AG10803 (cell line): ENCODE measurements at regions not wholly inside any gene's neighbourhood (a gene's known extent, or its start where the extent isn't known, plus 50 kb on each side); places are given as distances from the start of the nearest gene placed in this dataset.
"Not testable (repeated sequence)": the region's sequence is repeated elsewhere in the genome, so short reads cannot be mapped to it uniquely, and the experiment has no call there.

Source experiments
- DNase-seq: peaks from one replicate; pipeline ENCODE4 v3.0.0; 2010; ENCODE audit warnings: low read depth
- H3K4me3 ChIP-seq: 2 replicates; pipeline ENCODE4 v1.5.1; 2011; ENCODE audit warnings: mild to moderate bottlenecking, low read length, control low read depth
- CTCF ChIP-seq: conservative IDR thresholded peaks from 2 replicates; pipeline ENCODE4 v1.5.1; 2011; ENCODE audit warnings: mild to moderate bottlenecking, low read length, control low read depth, inconsistent platforms

- DNase-seq, result no peak
- no peak overlapping the region for H3K4me3 ChIP-seq
Measured at GRCh38 chr16:5188989-5189352, 91.4 kb upstream of the EEF2KMT start.

GRCh38 chr16:5188318-5188988 is 90.9 kb upstream of the EEF2KMT start:
- TF ChIP-seq CTCF, result no peak
- no peak overlapping the region for H3K4me3 ChIP-seq
- no peak for DNase-seq

More at GRCh38 chr16:5188989-5189352, 91.4 kb upstream of the EEF2KMT start:
- no peak for TF ChIP-seq CTCF

- H3K4me3 ChIP-seq, result no peak overlapping the region
- no peak for TF ChIP-seq CTCF
- DNase-seq, result no peak
Measured at GRCh38 chr16:5187402-5187952, 89.9 kb upstream of the EEF2KMT start.

GRCh38 chr16:5186381-5186903 is 88.8 kb upstream of the EEF2KMT start:
- no peak for DNase-seq
- no peak for TF ChIP-seq CTCF
- no peak overlapping the region for H3K4me3 ChIP-seq

GRCh38 chr16:5176505-5176904 is 78.9 kb upstream of the EEF2KMT start:
- TF ChIP-seq CTCF, result no peak
- DNase-seq, result no peak
- no peak overlapping the region for H3K4me3 ChIP-seq

GRCh38 chr16:5175266-5175665 is 77.7 kb upstream of the EEF2KMT start:
- no peak for DNase-seq
- no peak for TF ChIP-seq CTCF
- H3K4me3 ChIP-seq, result no peak overlapping the region

- DNase-seq, result no peak
- TF ChIP-seq CTCF, result no peak
- H3K4me3 ChIP-seq, result no peak overlapping the region
Measured at GRCh38 chr16:5166486-5166885, 68.9 kb upstream of the EEF2KMT start.

GRCh38 chr16:5165429-5165828 is 67.8 kb upstream of the EEF2KMT start:
- DNase-seq, H3K4me3 ChIP-seq: not testable (repeated sequence)

GRCh38 chr16:5162801-5163200 is 65.2 kb upstream of the EEF2KMT start:
- not testable (repeated sequence) for DNase-seq, H3K4me3 ChIP-seq

GRCh38 chr16:5161888-5162287 is 64.3 kb upstream of the EEF2KMT start:
- H3K4me3 ChIP-seq, DNase-seq: not testable (repeated sequence)

- H3K4me3 ChIP-seq, DNase-seq: not testable (repeated sequence)
Measured at GRCh38 chr16:5160010-5160409, 62.4 kb upstream of the EEF2KMT start.
